Mammary epithelial cell (primary cell): ENCODE measurements at regions not wholly inside any gene's neighbourhood (a gene's known extent, or its start where the extent isn't known, plus 50 kb on each side); places are given as distances from the start of the nearest gene placed in this dataset.

Experiments
- EZH2 ChIP-seq: IDR thresholded peaks from 2 replicates; pipeline ENCODE4 v1.6.1; 2012; ENCODE audit warnings: low read length, inconsistent platforms, borderline replicate concordance
- TF ChIP-seq, protein P1 (sequence below), 2 donors: IDR thresholded peaks in 1 of 2; conservative IDR thresholded peaks in 1 of 2; 2 replicates each; pipeline ENCODE4 v1.5.1; 2011 to 2012; ENCODE audit warnings: inconsistent platforms in 2 of 2, low read length in 2 of 2, mild to moderate bottlenecking in 2 of 2, control low read depth in 1 of 2, low read depth in 1 of 2; ENCODE audit not compliant: insufficient read depth in 1 of 2; ENCODE audit errors: extremely low read depth in 1 of 2

DNA sequence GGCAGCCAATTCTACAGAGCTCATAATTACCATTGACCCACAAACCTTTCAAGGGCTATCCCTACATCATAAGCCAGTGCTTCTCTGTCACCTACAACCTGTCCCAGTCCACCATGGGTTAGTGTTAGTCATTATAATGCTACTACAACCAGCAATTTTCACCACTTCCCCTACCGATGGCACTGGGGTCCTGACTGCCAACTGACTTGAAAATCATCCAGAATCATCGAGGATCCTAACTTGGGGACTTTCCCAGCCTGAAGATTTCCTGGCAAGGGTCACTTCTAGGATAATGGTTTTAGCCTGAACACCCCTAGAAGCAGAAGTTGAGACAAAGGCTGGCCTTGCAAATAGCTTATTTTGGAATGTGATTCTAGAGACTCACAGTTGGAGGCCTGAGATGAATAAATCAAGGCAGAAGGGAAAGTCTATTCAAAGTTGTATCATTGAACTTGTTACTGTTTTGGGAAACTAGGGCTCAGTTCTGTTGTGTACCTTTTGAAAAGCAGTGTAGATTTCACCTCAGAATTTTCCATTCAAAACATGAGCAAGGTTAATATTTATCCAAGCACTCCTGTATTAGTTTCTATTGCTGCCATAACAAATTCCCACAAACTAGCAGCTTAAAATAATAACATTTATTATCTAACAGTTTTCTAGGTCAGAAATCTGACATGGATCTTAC is 633.0 kb downstream of the LRRC70 start:
- no peak for TF ChIP-seq EZH2
- TF ChIP-seq, protein P1, sequence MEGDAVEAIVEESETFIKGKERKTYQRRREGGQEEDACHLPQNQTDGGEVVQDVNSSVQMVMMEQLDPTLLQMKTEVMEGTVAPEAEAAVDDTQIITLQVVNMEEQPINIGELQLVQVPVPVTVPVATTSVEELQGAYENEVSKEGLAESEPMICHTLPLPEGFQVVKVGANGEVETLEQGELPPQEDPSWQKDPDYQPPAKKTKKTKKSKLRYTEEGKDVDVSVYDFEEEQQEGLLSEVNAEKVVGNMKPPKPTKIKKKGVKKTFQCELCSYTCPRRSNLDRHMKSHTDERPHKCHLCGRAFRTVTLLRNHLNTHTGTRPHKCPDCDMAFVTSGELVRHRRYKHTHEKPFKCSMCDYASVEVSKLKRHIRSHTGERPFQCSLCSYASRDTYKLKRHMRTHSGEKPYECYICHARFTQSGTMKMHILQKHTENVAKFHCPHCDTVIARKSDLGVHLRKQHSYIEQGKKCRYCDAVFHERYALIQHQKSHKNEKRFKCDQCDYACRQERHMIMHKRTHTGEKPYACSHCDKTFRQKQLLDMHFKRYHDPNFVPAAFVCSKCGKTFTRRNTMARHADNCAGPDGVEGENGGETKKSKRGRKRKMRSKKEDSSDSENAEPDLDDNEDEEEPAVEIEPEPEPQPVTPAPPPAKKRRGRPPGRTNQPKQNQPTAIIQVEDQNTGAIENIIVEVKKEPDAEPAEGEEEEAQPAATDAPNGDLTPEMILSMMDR (conservative IDR thresholded peaks at IDR 0.05 in 1 of 2, IDR thresholded peaks at IDR 0.05 in 1 of 2; ENCODE audit: extremely low read depth in 1 of 2, insufficient read depth in 1 of 2, low read depth in 1 of 2, low read length in 2 of 2): no peak
